HG03460 (cell line): ENCODE measurements at regions not wholly inside any gene's neighbourhood (a gene's known extent, or its start where the extent isn't known, plus 50 kb on each side); places are given as distances from the start of the nearest gene placed in this dataset.
A peak's percentile ranks its signal among the peaks of the same experiment; 100 is the strongest.

Experiments used
- ATAC-seq: cut with Tn5 transposase; IDR thresholded peaks from one replicate; pipeline ENCODE4 v1.9.1; 2021; ENCODE audit not compliant: unreplicated experiment

DNA sequence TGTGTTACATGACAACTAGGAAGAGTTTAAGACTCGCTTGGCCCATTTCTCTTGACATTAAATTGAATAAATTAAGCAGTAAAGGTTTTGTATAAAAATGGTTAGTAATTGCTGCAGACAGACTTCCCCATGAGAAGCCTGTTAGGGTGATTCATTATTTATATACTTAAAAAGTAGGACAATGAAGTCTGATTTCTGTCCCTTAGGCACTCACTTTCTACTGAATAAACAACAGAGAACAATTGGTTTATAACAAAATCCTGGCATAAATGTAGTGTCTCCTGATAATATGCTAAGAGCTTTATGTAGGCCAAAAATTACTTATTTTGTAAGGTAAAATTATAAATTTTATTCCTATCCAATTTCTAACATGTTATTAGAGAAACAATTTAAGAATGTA lies 2138.5 kb upstream of the PCDH20 start:
- no peak for ATAC-seq

GRCh38 chr13:63551731-63552130 lies 2136.1 kb upstream of the PCDH20 start:
- no peak for ATAC-seq

DNA sequence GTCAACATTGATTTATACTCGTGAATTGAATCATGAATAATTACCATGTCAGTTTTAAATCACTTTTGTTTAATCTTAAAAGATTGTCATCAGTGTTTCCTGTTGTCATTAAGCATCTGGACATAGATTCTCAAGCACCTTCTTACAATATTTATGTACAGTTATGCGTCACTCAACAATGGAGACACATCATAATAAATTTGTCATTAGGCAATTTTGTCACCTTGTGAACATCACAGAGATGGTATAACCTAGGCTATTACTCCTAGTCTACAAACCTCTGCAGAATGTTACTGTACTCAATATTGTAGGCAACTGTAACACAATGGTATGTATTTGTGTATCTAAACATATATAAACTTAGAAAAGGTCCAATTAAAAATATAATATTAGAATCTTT lies 2130.9 kb upstream of the PCDH20 start:
- ATAC-seq, result no peak

DNA sequence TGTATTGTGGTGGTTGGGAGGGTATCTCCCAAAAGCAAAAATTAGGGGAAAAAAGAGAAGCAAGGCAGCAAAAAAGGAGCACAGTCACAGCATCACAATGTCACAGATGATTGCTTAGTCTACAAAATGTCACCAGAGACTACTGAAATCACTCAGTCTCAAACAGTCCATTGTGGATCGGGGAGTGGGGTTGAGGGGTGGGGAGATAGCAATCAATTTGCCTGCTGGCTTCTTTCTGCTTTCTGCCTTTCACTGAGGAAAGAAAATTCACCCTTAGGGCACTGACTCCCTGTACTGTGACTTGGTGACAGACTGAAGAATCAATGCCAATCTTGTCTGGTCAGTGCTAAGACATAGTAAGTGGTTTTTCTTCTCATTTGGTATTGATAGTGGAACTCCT lies 2127.1 kb upstream of the PCDH20 start:
- ATAC-seq, result no peak

GRCh38 chr13:63541336-63541735 lies 2125.7 kb upstream of the PCDH20 start:
- ATAC-seq, result no peak

DNA sequence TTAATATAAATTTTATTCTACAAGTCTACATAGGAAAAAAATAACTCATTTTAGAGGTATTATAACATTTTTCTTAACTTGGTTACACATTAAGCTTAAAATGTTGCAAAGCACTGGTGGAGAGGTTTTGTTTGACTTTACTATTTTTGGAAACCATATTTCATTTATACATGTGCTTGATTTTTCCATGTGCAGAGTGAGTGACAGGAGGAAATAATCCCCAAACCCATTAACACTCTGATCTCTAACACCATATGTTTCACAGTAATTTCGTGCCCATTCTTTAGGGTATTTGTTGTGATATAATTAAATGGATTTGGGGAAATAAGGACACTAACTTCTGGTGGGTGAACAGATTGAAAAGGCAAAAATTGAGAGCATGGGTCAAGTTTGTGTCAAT lies 2124.4 kb upstream of the PCDH20 start:
- ATAC-seq, result no peak

DNA sequence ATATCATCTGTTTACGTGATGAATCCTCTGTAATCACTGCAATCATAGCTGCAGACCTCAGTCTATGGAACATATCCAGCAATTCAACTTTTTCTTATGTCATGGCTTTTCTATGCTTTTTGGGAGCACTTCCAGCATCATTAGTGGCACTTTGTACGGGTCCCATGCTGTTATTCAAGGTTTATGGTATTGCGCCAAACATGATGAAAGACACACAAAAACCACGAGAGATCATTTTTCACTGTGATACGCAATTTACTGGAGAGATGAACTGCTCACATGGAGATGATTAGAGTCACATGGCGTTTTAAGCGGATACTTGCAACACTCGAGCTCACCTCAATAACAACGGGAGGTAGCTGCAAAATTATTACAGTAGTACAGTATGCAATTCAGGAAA lies 2101.7 kb upstream of the PCDH20 start:
- ATAC-seq, result no peak

DNA sequence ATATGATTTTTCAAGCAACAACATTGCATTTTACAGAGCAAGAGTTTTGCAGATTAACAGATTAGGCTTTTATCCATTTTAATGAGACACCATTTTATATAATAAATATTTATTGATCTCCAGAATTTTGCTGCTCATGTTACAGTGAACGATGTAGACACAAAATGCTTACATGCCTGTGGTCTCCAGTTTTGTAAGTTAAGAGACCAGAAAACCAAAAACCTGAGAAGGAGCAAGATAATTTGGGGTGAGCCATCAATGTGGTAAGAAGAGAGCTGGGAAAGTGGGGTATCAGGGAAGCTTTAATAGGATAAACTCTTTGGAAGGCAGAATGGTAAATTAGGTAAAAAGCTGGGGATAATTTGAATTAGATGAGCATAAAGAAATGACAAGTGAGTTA lies 2100.5 kb upstream of the PCDH20 start:
- no peak for ATAC-seq

- ATAC-seq, result no peak
Measured at GRCh38 chr13:63514886-63515285, 2099.2 kb upstream of the PCDH20 start.

GRCh38 chr13:63512095-63512494 lies 2096.4 kb upstream of the PCDH20 start:
- ATAC-seq, result no peak

- ATAC-seq, result no peak
Measured at GRCh38 chr13:63501702-63502101, 2086.1 kb upstream of the PCDH20 start.

DNA sequence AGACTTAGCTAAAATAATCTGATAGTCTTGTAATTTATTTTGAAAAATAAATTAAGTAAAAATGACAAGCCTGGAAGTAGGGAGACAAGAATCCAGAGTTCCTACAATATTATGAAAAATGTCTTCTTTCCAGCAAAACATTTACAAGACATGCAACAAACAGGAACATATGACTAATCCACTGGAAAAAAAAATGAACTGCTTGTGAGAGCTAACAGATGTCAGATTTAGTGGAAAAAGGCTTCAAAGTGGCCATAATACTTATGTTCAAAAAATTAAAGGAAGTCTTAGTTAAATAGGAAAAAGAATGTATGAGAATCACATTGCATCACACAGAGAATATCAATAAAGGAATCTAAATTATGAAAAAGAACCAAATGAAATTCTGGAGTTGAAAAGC lies 2082.0 kb upstream of the PCDH20 start:
- ATAC-seq, result no peak

DNA sequence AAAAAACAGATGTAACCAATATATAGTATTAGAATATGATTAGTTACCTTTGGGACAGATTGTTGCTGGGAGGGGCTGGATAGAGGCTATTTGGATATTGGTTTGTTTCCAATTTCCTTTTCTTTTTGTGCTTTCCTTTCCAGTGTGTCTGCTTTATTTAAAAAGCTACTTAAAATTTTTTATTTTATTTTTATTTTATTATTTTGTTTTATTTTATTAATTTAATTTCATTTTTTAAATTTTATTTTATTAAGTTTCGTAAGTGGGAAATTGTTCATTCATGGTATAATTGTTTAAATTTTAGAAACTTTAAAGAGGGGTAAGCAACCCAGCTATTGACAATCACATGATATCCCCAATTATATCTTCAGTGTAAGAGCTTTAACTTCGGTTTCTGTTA lies 2077.0 kb upstream of the PCDH20 start:
- ATAC-seq, result no peak

GRCh38 chr13:63490149-63490548 lies 2074.5 kb upstream of the PCDH20 start:
- no peak for ATAC-seq

DNA sequence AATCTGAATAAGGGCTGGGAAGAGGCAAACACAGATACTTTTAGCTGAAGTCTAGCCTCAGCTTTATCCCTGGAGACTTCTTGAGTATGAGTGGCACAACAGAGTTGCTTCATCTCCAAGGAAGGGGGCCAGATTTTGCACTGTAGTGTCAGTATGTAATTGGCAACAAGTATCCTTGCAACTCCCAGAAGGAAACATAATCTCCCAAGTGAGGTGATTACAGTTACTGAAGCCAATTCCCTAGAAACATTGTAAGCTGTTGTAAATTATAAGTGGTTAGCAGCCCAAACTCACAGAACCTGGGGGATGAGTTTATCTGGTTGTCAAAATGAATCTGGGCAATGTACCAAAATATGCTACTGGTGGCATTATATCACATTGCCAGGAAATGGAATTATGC lies 2065.7 kb upstream of the PCDH20 start:
- ATAC-seq, result no peak

DNA sequence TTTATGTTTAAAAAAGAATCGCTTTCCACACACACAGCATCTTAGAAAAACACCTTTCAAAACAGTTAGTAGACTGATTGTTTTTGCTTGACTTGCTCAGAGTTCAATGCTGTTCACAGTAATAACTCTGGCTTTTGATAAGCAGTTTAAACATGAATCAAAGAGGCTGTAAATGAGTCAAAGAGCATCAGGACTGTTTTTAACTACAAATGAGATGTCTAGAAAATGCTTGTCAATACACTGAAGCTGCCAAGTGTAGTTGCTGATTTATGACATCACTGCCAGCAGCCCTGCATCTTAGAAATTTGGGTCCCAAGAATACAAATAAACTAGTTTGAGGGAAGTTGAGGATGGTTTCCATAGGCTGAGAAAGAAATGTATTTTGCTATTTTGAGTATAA lies 2057.1 kb upstream of the PCDH20 start:
- no peak for ATAC-seq

- peak; percentile 84 for ATAC-seq
Measured at GRCh38 chr13:63463782-63464610, 2048.3 kb upstream of the PCDH20 start.

DNA sequence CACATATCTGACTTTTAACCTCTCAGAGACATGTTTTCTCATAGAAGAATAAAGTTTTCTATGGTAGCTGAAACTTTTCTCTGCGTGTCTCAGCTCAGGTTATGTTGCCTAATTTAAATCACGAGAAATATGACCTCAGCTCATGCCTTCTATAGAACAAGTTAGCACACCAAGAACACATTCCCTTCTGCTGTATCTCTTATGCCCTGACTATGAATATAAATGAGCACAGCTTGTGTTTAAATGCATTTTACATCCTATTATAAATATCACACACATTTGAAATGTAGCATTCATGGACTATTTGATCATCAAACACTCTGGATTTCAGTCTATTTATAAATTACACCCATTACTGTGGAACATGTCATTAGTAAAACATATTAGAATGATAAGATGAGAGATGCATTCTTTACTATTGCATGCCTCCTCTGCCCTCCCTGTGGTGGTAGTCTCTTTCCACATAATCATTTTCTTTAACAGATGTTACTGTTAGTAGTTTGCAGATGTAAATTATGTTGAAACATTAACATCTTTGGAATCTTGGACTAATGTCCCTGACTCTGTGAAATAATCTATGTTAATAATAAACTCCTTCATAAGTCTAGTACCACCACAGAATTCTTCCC lies 2044.9 kb upstream of the PCDH20 start:
- ATAC-seq, result no peak

DNA sequence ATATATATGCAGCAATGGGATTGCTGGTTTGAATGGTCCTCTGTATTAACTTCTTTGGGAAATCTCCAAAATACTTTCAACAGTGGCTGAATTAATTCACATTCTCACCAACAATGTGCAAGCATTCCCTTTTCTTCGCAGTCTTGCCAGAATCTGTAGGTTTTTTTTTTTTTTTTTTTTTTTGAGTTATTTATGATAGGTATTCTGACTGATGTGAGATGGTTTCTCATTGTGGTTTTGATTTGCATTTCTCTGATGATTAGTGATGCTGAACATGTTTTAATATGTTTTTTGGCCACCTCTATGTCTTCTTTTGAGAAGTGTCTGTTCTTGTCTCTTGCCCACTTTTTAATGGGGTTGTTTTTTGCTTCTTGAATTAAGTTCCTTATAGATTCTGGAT lies 2041.5 kb upstream of the PCDH20 start:
- ATAC-seq, result no peak

- no peak for ATAC-seq
Measured at GRCh38 chr13:63455938-63456337, 2040.3 kb upstream of the PCDH20 start.

DNA sequence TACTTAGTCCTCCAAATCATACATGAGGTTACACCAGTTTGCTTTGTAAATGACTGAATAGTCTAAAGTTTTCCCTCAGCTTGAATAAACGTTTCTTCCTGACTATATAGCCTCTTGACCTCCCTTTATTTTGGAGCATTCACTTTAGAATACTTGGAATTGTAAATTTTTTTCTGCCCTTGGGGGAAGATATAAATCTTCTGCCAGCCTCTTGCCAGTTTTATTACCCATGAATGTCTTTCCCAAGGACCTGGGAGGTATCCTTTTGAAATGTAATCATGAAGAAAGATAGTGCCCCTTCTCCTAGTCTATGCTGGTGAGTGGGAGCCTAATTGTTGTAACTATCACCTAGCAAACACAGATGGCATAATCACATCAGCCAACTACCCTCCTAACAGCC lies 2033.9 kb upstream of the PCDH20 start:
- no peak for ATAC-seq

GRCh38 chr13:63448692-63449091 lies 2033.0 kb upstream of the PCDH20 start:
- ATAC-seq, result no peak

- no peak for ATAC-seq
Measured at GRCh38 chr13:63446329-63446728, 2030.7 kb upstream of the PCDH20 start.
